Progenitor cell of endocrine pancreas (in vitro differentiated cells): ENCODE measurements at regions not wholly inside any gene's neighbourhood (a gene's known extent, or its start where the extent isn't known, plus 50 kb on each side); places are given as distances from the start of the nearest gene placed in this dataset.
A peak's percentile ranks its signal among the peaks of the same experiment; 100 is the strongest.

Experiments used
- DNase-seq: peaks from one replicate; pipeline ENCODE4 v3.0.0; 2021; ENCODE audit warnings: low spot score; ENCODE audit not compliant: unreplicated experiment
- H3K27ac Mint-ChIP-seq: 2 replicates; pipeline ENCODE4 v1.8.0; 2021; ENCODE audit warnings: mild to moderate bottlenecking, moderate library complexity, mixed read lengths
- H3K27me3 Mint-ChIP-seq: 2 replicates; pipeline ENCODE4 v1.8.0; 2021; ENCODE audit warnings: mixed read lengths
- H3K36me3 Mint-ChIP-seq: 2 replicates; pipeline ENCODE4 v1.8.0; 2022; ENCODE audit warnings: mixed read lengths; ENCODE audit not compliant: insufficient read depth
- H3K4me1 Mint-ChIP-seq: 2 replicates; pipeline ENCODE4 v1.8.0; 2021; ENCODE audit warnings: low read depth, mixed read lengths
- H3K4me3 Mint-ChIP-seq: 2 replicates; pipeline ENCODE4 v1.8.0; 2021; ENCODE audit warnings: low read depth, mild to moderate bottlenecking, moderate library complexity, mixed read lengths
- H3K9me3 Mint-ChIP-seq: 2 replicates; pipeline ENCODE4 v1.8.0; 2021; ENCODE audit warnings: low read depth, mixed read lengths
- CTCF ChIP-seq: fragments of 200-600 bp; sonication (generic); IDR thresholded peaks from one replicate; pipeline ENCODE4 v1.5.0; 2021; ENCODE audit warnings: antibody characterized with exemption, mild to moderate bottlenecking; ENCODE audit not compliant: unreplicated experiment

GRCh38 chr10:108975459-108976058 lies 947.8 kb downstream of the XPNPEP1 start:
- no peak for DNase-seq
- Mint-ChIP-seq H3K4me3 (no peak overlapping the region), H3K4me1 (peaks cover 9% of the 10 kb centered on the region), H3K9me3 (peaks cover 9% of the 10 kb centered on the region), H3K27ac (no peak overlapping the region), H3K27me3 (no peaks in the 10 kb centered on the region), H3K36me3 (no peaks in the 10 kb centered on the region)
- no peak for TF ChIP-seq CTCF

- H3K4me3 Mint-ChIP-seq = no peak overlapping the region
- peaks cover 3% of the 10 kb centered on the region for H3K27me3 Mint-ChIP-seq
- H3K27ac Mint-ChIP-seq = no peak overlapping the region
- DNase-seq = peak; percentile 49
- no peak for TF ChIP-seq CTCF
- no peaks in the 10 kb centered on the region for H3K36me3 Mint-ChIP-seq
- H3K9me3 Mint-ChIP-seq = no peaks in the 10 kb centered on the region
- peaks cover 9% of the 10 kb centered on the region for H3K4me1 Mint-ChIP-seq
Measured at GRCh38 chr10:108970016-108970415, 953.3 kb downstream of the XPNPEP1 start.

- no peak for DNase-seq
- H3K9me3 Mint-ChIP-seq = no peaks in the 10 kb centered on the region
- no peak overlapping the region for H3K27ac Mint-ChIP-seq
- H3K4me1 Mint-ChIP-seq = no peaks in the 10 kb centered on the region
- no peak overlapping the region for H3K4me3 Mint-ChIP-seq
- H3K27me3 Mint-ChIP-seq = peaks cover 3% of the 10 kb centered on the region
- H3K36me3 Mint-ChIP-seq = no peaks in the 10 kb centered on the region
- no peak for TF ChIP-seq CTCF
Measured at GRCh38 chr10:108966411-108966810, 956.9 kb downstream of the XPNPEP1 start.

- TF ChIP-seq CTCF = no peak
- Mint-ChIP-seq H3K9me3 (no peaks in the 10 kb centered on the region), H3K27me3 (peaks cover 3% of the 10 kb centered on the region), H3K4me3 (no peak overlapping the region), H3K36me3 (no peaks in the 10 kb centered on the region), H3K27ac (no peak overlapping the region), H3K4me1 (no peaks in the 10 kb centered on the region)
- no peak for DNase-seq
Measured at GRCh38 chr10:108966005-108966404, 957.3 kb downstream of the XPNPEP1 start.

- Mint-ChIP-seq H3K4me3 (no peak overlapping the region), H3K27me3 (no peaks in the 10 kb centered on the region), H3K27ac (no peak overlapping the region), H3K36me3 (no peaks in the 10 kb centered on the region), H3K4me1 (no peaks in the 10 kb centered on the region), H3K9me3 (no peaks in the 10 kb centered on the region)
- TF ChIP-seq CTCF = no peak
- no peak for DNase-seq
Measured at GRCh38 chr10:108962172-108962571, 961.1 kb downstream of the XPNPEP1 start.
